K562 (cell line): ENCODE measurements at regions not wholly inside any gene's neighbourhood (a gene's known extent, or its start where the extent isn't known, plus 50 kb on each side); places are given as distances from the start of the nearest gene placed in this dataset.

Experiments
- NUFIP1 ChIP-seq: fragments of 450-650 bp; IDR thresholded peaks from 2 replicates; pipeline ENCODE4 v1.6.1; 2018; ENCODE audit not compliant: partially characterized antibody
- PYGO2 ChIP-seq: fragments of 450-650 bp; IDR thresholded peaks from 2 replicates; pipeline ENCODE4 v1.6.1; 2016; ENCODE audit warnings: mild to moderate bottlenecking, missing genetic modification characterization, moderate library complexity, missing compliant biosample characterization
- SAFB ChIP-seq: fragments of 200-400 bp; formaldehyde crosslinking; IDR thresholded peaks from 2 replicates; pipeline ENCODE4 v1.6.1; 2017; ENCODE audit warnings: low read depth, low read length, borderline replicate concordance
- SMARCC2 ChIP-seq: fragments of 450-650 bp; IDR thresholded peaks from 2 replicates; pipeline ENCODE4 v1.6.1; 2017; ENCODE audit warnings: antibody characterized with exemption, moderate library complexity, mild to moderate bottlenecking, low read depth
- ZNF780A ChIP-seq: fragments of 250-450 bp; sonication (Bioruptor Pico); IDR thresholded peaks from 2 replicates; pipeline ENCODE4 v1.5.0; 2021; ENCODE audit warnings: mild to moderate bottlenecking
- TF ChIP-seq, protein P1 (sequence below): fragments of 450-650 bp; IDR thresholded peaks from 2 replicates; pipeline ENCODE4 v1.6.1; 2016; ENCODE audit warnings: mild to moderate bottlenecking
- TF ChIP-seq, protein P2 (sequence below): fragments of 450-650 bp; IDR thresholded peaks from 2 replicates; pipeline ENCODE4 v1.7.1; 2018; ENCODE audit warnings: mild to moderate bottlenecking, low read depth; ENCODE audit not compliant: partially characterized antibody

- TF ChIP-seq NUFIP1 = no peak
- no peak for TF ChIP-seq ZNF780A (CRISPR knock-in tag)
- no peak for TF ChIP-seq SAFB
- no peak for TF ChIP-seq SMARCC2
- TF ChIP-seq, protein P1, sequence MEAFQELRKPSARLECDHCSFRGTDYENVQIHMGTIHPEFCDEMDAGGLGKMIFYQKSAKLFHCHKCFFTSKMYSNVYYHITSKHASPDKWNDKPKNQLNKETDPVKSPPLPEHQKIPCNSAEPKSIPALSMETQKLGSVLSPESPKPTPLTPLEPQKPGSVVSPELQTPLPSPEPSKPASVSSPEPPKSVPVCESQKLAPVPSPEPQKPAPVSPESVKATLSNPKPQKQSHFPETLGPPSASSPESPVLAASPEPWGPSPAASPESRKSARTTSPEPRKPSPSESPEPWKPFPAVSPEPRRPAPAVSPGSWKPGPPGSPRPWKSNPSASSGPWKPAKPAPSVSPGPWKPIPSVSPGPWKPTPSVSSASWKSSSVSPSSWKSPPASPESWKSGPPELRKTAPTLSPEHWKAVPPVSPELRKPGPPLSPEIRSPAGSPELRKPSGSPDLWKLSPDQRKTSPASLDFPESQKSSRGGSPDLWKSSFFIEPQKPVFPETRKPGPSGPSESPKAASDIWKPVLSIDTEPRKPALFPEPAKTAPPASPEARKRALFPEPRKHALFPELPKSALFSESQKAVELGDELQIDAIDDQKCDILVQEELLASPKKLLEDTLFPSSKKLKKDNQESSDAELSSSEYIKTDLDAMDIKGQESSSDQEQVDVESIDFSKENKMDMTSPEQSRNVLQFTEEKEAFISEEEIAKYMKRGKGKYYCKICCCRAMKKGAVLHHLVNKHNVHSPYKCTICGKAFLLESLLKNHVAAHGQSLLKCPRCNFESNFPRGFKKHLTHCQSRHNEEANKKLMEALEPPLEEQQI = no peak
- TF ChIP-seq PYGO2 (tag) = no peak
- TF ChIP-seq, protein P2, sequence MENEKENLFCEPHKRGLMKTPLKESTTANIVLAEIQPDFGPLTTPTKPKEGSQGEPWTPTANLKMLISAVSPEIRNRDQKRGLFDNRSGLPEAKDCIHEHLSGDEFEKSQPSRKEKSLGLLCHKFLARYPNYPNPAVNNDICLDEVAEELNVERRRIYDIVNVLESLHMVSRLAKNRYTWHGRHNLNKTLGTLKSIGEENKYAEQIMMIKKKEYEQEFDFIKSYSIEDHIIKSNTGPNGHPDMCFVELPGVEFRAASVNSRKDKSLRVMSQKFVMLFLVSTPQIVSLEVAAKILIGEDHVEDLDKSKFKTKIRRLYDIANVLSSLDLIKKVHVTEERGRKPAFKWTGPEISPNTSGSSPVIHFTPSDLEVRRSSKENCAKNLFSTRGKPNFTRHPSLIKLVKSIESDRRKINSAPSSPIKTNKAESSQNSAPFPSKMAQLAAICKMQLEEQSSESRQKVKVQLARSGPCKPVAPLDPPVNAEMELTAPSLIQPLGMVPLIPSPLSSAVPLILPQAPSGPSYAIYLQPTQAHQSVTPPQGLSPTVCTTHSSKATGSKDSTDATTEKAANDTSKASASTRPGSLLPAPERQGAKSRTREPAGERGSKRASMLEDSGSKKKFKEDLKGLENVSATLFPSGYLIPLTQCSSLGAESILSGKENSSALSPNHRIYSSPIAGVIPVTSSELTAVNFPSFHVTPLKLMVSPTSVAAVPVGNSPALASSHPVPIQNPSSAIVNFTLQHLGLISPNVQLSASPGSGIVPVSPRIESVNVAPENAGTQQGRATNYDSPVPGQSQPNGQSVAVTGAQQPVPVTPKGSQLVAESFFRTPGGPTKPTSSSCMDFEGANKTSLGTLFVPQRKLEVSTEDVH = no peak
Measured at GRCh38 chr13:19056984-19057490, 124.6 kb downstream of the TUBA3C start (continued).
